ENCODE measurements at regions not wholly inside any gene's neighbourhood (a gene's known extent, or its start where the extent isn't known, plus 50 kb on each side); places are given as distances from the start of the nearest gene placed in this dataset.

GRCh38 chr15:61459785-61460707 lies 230.9 kb upstream of the RORA start:
- DNase-seq: no peak

GRCh38 chr15:61457050-61457733 lies 228.1 kb upstream of the RORA start:
- DNase-seq: no peak

GRCh38 chr15:61449186-61449702 lies 220.1 kb upstream of the RORA start:
- no peak for DNase-seq

GRCh38 chr15:61447981-61448380 lies 218.9 kb upstream of the RORA start:
- no peak for DNase-seq

GRCh38 chr15:61444585-61444984 lies 215.5 kb upstream of the RORA start:
- no peak for DNase-seq

GRCh38 chr15:61442821-61443220 lies 213.7 kb upstream of the RORA start:
- no peak for DNase-seq

- DNase-seq: no peak
Observed at GRCh38 chr15:61441891-61442290, 212.8 kb upstream of the RORA start.

GRCh38 chr15:61426466-61426865 lies 197.4 kb upstream of the RORA start:
- DNase-seq: no peak

- DNase-seq: no peak
Observed at GRCh38 chr15:61425934-61426333, 196.8 kb upstream of the RORA start.

- no peak for DNase-seq
Observed at GRCh38 chr15:61422773-61423172, 193.7 kb upstream of the RORA start.

GRCh38 chr15:61421938-61422337 lies 192.8 kb upstream of the RORA start:
- no peak for DNase-seq

GRCh38 chr15:61421470-61421869 lies 192.4 kb upstream of the RORA start:
- DNase-seq: no peak

- no peak for DNase-seq
Observed at GRCh38 chr15:61420546-61420945, 191.4 kb upstream of the RORA start.

- no peak for DNase-seq
Observed at GRCh38 chr15:61415617-61416120, 186.6 kb upstream of the RORA start.

- DNase-seq: no peak
Observed at GRCh38 chr15:61411902-61412510, 182.9 kb upstream of the RORA start.

- no peak for DNase-seq
Observed at GRCh38 chr15:61410662-61411061, 181.6 kb upstream of the RORA start.

- no peak for DNase-seq
Observed at GRCh38 chr15:61404567-61404966, 175.5 kb upstream of the RORA start.

- DNase-seq: no peak
Observed at GRCh38 chr15:61403884-61404283, 174.8 kb upstream of the RORA start.

- DNase-seq: no peak
Observed at GRCh38 chr15:61401903-61402698, 173.0 kb upstream of the RORA start.

- DNase-seq: no peak
Observed at GRCh38 chr15:61398310-61398709, 169.2 kb upstream of the RORA start.

- no peak for DNase-seq
Observed at GRCh38 chr15:61396235-61396919, 167.3 kb upstream of the RORA start.

- DNase-seq: no peak
Observed at GRCh38 chr15:61393949-61394348, 164.8 kb upstream of the RORA start.
